Amniotic stem cell (primary cell): ENCODE measurements at regions not wholly inside any gene's neighbourhood (a gene's known extent, or its start where the extent isn't known, plus 50 kb on each side); places are given as distances from the start of the nearest gene placed in this dataset.

Experiments used
- DNase-seq: peaks from one replicate; lab custom pipeline; 2025; lab: John Stamatoyannopoulos, UW

GRCh38 chr16:51474414-51475091 is 323.5 kb upstream of the SALL1 start:
- no peak for DNase-seq

GRCh38 chr16:51473091-51473490 is 322.0 kb upstream of the SALL1 start:
- DNase-seq, result no peak

- no peak for DNase-seq
Measured at GRCh38 chr16:51470492-51470891, 319.4 kb upstream of the SALL1 start.

- no peak for DNase-seq
Measured at GRCh38 chr16:51464996-51465395, 313.9 kb upstream of the SALL1 start.

GRCh38 chr16:51461255-51461654 is 310.2 kb upstream of the SALL1 start:
- DNase-seq, result no peak

GRCh38 chr16:51458356-51459140 is 307.5 kb upstream of the SALL1 start:
- no peak for DNase-seq

GRCh38 chr16:51457775-51458174 is 306.7 kb upstream of the SALL1 start:
- no peak for DNase-seq

GRCh38 chr16:51455398-51455797 is 304.3 kb upstream of the SALL1 start:
- no peak for DNase-seq

GRCh38 chr16:51453251-51453650 is 302.2 kb upstream of the SALL1 start:
- DNase-seq, result no peak

GRCh38 chr16:51450909-51451308 is 299.8 kb upstream of the SALL1 start:
- no peak for DNase-seq

- DNase-seq, result no peak
Measured at GRCh38 chr16:51450376-51450775, 299.3 kb upstream of the SALL1 start.

- DNase-seq, result no peak
Measured at GRCh38 chr16:51449441-51449840, 298.4 kb upstream of the SALL1 start.

- no peak for DNase-seq
Measured at GRCh38 chr16:51445250-51445649, 294.2 kb upstream of the SALL1 start.

- DNase-seq, result no peak
Measured at GRCh38 chr16:51443934-51444333, 292.9 kb upstream of the SALL1 start.

- DNase-seq, result no peak
Measured at GRCh38 chr16:51442141-51442870, 291.2 kb upstream of the SALL1 start.

- DNase-seq, result no peak
Measured at GRCh38 chr16:51440131-51440889, 289.2 kb upstream of the SALL1 start.

GRCh38 chr16:51439271-51439670 is 288.2 kb upstream of the SALL1 start:
- DNase-seq, result no peak

- no peak for DNase-seq
Measured at GRCh38 chr16:51436742-51437141, 285.7 kb upstream of the SALL1 start.

GRCh38 chr16:51434567-51435198 is 283.6 kb upstream of the SALL1 start:
- no peak for DNase-seq

GRCh38 chr16:51433599-51433998 is 282.5 kb upstream of the SALL1 start:
- DNase-seq, result no peak

GRCh38 chr16:51431517-51432241 is 280.6 kb upstream of the SALL1 start:
- peak; percentile 87 for DNase-seq
